HPDE6-E6E7 (cell line): ENCODE measurements at regions not wholly inside any gene's neighbourhood (a gene's known extent, or its start where the extent isn't known, plus 50 kb on each side); places are given as distances from the start of the nearest gene placed in this dataset.

ENCODE experiments used
- DNase-seq: peaks from one replicate; pipeline ENCODE4 v3.0.0; 2011; ENCODE audit warnings: missing footprints; ENCODE audit errors: extremely low spot score

GRCh38 chr1:22264464-22265341 is 121.8 kb upstream of the WNT4 start:
- no peak for DNase-seq

GRCh38 chr1:22266141-22266540 is 123.2 kb upstream of the WNT4 start:
- no peak for DNase-seq

GRCh38 chr1:22267413-22268175 is 124.7 kb upstream of the WNT4 start:
- no peak for DNase-seq

GRCh38 chr1:22268327-22268726 is 125.4 kb upstream of the WNT4 start:
- no peak for DNase-seq

- DNase-seq = no peak
Observed at GRCh38 chr1:22271847-22272801, 129.2 kb upstream of the WNT4 start.

- DNase-seq = no peak
Observed at GRCh38 chr1:22273686-22274681, 131.1 kb upstream of the WNT4 start.

GRCh38 chr1:22275167-22275566 is 132.3 kb upstream of the WNT4 start:
- DNase-seq = peak; percentile 39

- DNase-seq = peak; percentile 77
Observed at GRCh38 chr1:22275626-22276395, 132.9 kb upstream of the WNT4 start.

- DNase-seq = no peak
Observed at GRCh38 chr1:22276396-22276748, 133.5 kb upstream of the WNT4 start.

GRCh38 chr1:22277662-22278061 is 134.8 kb upstream of the WNT4 start:
- DNase-seq = no peak

GRCh38 chr1:22279735-22280134 is 136.8 kb upstream of the WNT4 start:
- DNase-seq = no peak

GRCh38 chr1:22280526-22280925 is 137.6 kb upstream of the WNT4 start:
- DNase-seq = no peak

GRCh38 chr1:22281521-22282363 is 138.8 kb upstream of the WNT4 start:
- no peak for DNase-seq

GRCh38 chr1:22282364-22282995 is 139.6 kb upstream of the WNT4 start:
- no peak for DNase-seq

GRCh38 chr1:22283596-22283995 is 140.7 kb upstream of the WNT4 start:
- no peak for DNase-seq

- no peak for DNase-seq
Observed at GRCh38 chr1:22284236-22284635, 141.3 kb upstream of the WNT4 start.

GRCh38 chr1:22284906-22285548 is 142.1 kb upstream of the WNT4 start:
- DNase-seq = no peak
